Omental fat pad (tissue), 3 donors: ENCODE measurements at regions not wholly inside any gene's neighbourhood (a gene's known extent, or its start where the extent isn't known, plus 50 kb on each side); places are given as distances from the start of the nearest gene placed in this dataset.

Experiments used
- ATAC-seq: fragments of 150-250 bp; one replicate; pipeline ENCODE4 v1.9.1; 2016; ENCODE audit warnings: mild to moderate bottlenecking, moderate library complexity; ENCODE audit not compliant: low FRiP score
- DNase-seq: peaks from one replicate; pipeline ENCODE4 v3.0.0-alpha.2; 2019; ENCODE audit warnings: low spot score
- TF ChIP-seq, protein P1 (sequence below), 3 donors: fragments of 450-650 bp; IDR thresholded peaks; one replicate each; pipeline ENCODE4 v1.5.1; 2016 to 2017; ENCODE audit warnings: antibody characterized with exemption in 3 of 3, mild to moderate bottlenecking in 3 of 3, moderate library complexity in 2 of 3

DNA sequence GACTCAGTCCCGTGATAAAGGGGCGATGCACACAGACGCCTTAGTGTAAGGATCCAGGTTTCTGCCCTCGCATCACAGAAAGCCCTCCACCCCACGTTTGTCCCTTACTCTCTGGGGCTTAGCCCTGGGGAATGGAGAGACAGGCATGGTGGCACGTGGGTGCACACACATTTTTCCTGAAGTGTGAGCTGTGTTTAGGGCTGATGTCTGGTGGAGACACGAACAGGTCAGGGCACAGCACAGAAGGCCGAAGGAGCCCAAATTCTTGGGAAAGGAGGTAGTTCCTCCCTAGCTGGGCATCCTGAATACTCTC is 84.3 kb upstream of the DHRSX start:
- DNase-seq = no peak
- ATAC-seq = no peak
- TF ChIP-seq, protein P1, sequence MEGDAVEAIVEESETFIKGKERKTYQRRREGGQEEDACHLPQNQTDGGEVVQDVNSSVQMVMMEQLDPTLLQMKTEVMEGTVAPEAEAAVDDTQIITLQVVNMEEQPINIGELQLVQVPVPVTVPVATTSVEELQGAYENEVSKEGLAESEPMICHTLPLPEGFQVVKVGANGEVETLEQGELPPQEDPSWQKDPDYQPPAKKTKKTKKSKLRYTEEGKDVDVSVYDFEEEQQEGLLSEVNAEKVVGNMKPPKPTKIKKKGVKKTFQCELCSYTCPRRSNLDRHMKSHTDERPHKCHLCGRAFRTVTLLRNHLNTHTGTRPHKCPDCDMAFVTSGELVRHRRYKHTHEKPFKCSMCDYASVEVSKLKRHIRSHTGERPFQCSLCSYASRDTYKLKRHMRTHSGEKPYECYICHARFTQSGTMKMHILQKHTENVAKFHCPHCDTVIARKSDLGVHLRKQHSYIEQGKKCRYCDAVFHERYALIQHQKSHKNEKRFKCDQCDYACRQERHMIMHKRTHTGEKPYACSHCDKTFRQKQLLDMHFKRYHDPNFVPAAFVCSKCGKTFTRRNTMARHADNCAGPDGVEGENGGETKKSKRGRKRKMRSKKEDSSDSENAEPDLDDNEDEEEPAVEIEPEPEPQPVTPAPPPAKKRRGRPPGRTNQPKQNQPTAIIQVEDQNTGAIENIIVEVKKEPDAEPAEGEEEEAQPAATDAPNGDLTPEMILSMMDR (IDR thresholded peaks at IDR 0.05) = no peak

DNA sequence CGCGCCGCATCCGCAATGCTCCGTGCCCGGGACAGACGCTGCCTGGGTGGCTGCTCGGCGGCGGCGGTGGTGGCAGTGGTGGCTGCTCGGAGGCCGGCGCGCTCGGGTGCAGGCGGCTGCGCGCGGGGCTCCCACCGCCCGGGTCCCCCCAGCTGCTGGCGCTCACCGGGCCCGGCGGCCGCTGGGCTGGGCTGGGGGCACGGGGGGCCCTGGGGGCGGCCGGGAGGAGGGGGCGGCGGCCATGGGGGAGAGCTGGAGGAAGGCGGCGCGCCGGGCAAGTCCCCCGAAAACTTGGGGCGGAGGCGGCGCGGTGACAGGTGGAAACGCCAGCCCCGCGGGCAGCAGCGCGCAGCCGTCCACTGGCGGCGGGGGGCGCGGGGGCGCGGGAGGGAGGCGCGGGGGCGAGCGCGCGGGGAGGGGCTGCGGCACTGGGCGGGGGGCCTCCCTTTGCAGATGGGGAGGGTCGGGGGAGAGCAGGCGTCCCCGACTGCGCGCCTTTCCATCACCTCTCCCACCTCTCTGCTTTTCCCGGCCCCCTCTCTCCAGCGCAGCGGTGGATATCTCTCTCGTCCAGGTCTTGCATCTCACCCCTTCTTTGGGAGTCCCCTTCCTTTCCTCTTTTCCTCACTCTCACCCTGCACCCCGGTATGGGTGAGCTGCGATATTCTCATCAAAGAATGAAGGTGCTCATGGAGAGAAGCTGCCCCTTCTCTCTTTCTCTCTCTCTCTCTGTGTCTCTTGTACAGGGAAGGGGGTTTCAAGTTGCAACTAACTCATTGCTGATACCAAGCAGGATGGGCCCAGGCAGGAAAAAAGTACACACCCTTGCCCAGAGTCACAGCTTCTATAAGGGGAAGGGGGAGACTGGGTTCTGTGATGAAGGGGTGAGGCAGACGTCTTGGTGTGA is 83.7 kb upstream of the DHRSX start:
- ATAC-seq (no peak), DNase-seq (no peak)
- TF ChIP-seq, protein P1 (IDR thresholded peaks at IDR 0.05) = no peak

DNA sequence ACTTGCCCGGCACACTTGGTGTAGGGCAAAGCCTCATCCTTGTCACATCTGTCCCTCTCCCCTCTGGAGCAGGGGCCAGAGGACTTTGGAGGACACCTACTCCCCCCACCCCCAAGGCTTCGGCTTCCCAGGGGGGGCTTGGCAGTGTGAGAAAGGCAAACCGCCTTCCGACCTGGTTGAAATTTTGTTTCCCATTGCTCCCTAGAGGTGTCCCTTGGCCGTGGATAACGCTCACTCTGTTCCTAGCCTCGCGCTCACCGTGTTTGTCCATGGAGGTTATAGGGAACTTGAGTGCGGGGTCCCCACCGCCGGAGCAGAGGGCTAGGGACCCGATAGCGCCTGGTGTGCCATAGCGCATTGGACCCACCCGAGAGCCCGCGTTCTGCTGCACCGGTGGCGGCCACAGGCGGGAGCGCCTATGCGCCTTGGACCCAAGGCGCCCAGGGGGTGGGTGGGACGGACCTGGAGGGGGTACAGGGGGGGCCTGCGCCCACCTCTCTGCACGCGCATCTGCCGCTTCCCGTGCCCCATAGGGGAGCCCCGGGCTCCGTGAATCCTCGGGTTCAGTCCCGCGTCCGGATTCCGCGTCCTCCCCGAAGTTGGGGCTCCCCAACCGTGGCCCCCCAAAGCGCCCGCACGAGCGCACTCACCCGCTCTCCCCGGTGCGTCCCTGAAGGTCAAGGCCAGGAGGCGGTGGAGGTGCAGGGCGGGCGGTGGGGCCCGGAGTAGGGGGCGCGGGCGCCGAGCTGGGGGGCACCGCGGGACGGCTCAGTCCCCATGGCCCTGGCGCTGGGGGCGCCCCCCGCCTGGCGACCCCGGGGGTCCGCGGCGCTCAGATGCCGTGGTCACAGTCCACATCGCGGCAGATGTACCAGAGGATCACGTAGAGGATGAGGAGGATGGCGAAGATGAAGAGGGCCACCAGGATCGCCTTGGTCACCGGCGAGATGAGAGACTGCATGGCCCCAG is 82.7 kb upstream of the DHRSX start:
- ATAC-seq (no peak), DNase-seq (no peak)
- TF ChIP-seq, protein P1 (IDR thresholded peaks at IDR 0.05) = no peak

DNA sequence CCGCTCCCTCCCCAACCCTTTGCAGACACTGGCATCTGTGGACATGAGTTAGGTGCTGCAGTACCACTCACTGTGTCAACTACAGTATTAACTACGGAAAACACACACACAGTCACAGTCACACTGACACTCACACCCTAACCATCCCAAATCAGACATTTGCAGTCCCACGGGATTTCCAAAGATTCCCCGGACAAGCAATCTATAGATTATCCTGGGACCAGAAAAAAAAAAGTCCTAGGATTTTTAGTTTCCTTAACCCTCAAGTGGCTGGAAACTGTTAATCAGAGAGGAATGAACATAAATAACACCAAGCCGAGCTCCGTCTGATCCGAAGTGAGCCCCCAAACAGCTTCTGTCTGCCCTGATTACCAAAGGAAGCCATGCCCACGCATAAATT is 81.9 kb upstream of the DHRSX start:
- TF ChIP-seq, protein P1 (IDR thresholded peaks at IDR 0.05) = no peak
- no peak for ATAC-seq
- no peak for DNase-seq

DNA sequence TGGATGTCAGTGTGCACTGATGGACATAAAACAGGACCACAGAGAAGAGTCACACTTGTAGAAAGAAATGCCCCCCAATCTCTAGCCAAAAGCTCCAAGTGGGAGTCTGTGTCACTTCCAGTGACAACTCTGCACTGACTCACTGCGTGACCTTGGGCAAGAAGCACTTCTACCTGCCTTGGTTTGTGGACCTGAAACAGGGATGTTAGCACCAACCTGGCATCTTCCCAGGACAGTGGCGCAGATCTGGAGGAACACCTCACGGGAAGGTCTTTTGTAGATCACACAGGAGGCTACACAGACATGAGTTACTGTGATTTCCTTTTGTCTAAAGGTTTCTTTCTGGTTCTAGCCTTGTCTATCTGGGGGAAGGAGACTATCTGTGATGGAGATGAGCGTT is 80.5 kb upstream of the DHRSX start:
- no peak for ATAC-seq
- DNase-seq = no peak
- TF ChIP-seq, protein P1 (IDR thresholded peaks at IDR 0.05) = no peak

DNA sequence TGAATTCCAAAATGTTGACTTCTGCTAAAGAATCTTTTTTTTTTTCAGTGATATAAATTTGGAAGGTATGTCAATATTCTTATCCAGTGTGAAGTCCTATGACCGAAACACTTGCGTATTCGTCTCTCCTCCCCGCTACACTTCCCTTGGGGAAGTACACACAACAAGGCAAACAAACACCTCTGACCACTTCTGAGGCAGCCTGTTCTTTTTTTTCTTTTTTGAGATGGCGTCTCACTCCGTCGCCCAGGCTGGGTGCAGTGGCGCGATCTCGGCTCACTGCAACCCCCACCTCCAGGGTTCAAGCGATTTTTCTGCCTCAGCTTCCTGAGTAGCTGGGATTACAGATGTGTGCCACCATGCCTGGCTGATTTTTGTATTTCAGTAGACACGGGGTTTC is 78.1 kb upstream of the DHRSX start:
- DNase-seq (no peak), ATAC-seq (no peak)
- TF ChIP-seq, protein P1 (IDR thresholded peaks at IDR 0.05) = no peak
